GM12878 (cell line): ENCODE measurements at regions not wholly inside any gene's neighbourhood (a gene's known extent, or its start where the extent isn't known, plus 50 kb on each side); places are given as distances from the start of the nearest gene placed in this dataset.

Experiments
- ATAC-seq: fragments of 200-7000 bp; cut with Tn5 transposase; 3 replicates; pipeline ENCODE4 v1.9.1; 2020; ENCODE audit warnings: mild to moderate bottlenecking, moderate library complexity
- BruUV-seq: library from RNA; stranded (reverse); fragments of 400-500 nt; replicated peaks from 2 replicates; lab custom pipeline; 2021; lab: Mats Ljungman, UMichigan
- CTCF ChIA-PET: fragments of 300-600 bp; sonication (Branson Sonifier 250); formaldehyde crosslinking; extraction: SDS; loops from one replicate; lab custom pipeline; 2021; ENCODE audit warnings: inconsistent platforms; lab: Yijun Ruan, JAX
- POLR2A ChIA-PET: fragments of 350-600 bp; formaldehyde crosslinking; extraction: SDS; loops from one replicate; lab custom pipeline; 2021; ENCODE audit warnings: inconsistent platforms; lab: Charles Lee
- RAD21 ChIA-PET: fragments of 300-600 bp; sonication (Branson Sonifier 250); formaldehyde crosslinking; loops from one replicate; lab custom pipeline; 2023; ENCODE audit warnings: antibody characterized with exemption; ENCODE audit not compliant: unreplicated experiment; lab: Charles Lee
- SMC1A ChIA-PET: fragments of 300-600 bp; sonication (Branson Sonifier 250); formaldehyde crosslinking; loops from one replicate; lab custom pipeline; 2023; ENCODE audit not compliant: unreplicated experiment, uncharacterized antibody; lab: Charles Lee
- DNase-seq: peaks from one replicate; pipeline ENCODE4 v3.0.0-alpha.2; 2011; ENCODE audit warnings: low read depth, low spot score
- FAIRE-seq: peaks from 3 replicates; lab custom pipeline; 2011; peaks lifted over from hg19 to GRCh38; lab: Jason Lieb, UNC
- H2AFZ ChIP-seq: 2 replicates; pipeline ENCODE4 v1.6.0; 2011; ENCODE audit warnings: low read depth, low read length, control low read depth; ENCODE audit not compliant: control insufficient read depth
- H3K27ac ChIP-seq: 2 replicates; pipeline ENCODE4 v1.5.1; 2011; ENCODE audit warnings: control low read depth; ENCODE audit not compliant: control insufficient read depth, insufficient read depth
- H3K27me3 ChIP-seq, 2 experiments: replicated peaks in 1 of 2; 2 replicates each; pipeline versions ENCODE4 v1.6.0 to v1.6.1; 2011; ENCODE audit warnings: low read length in 1 of 2; ENCODE audit not compliant: control insufficient read depth in 2 of 2, insufficient read depth in 2 of 2
- H3K36me3 ChIP-seq, 2 experiments: 2 replicates each; pipeline ENCODE4 v1.5.1; 2011; ENCODE audit warnings: low read length in 1 of 2; ENCODE audit not compliant: control insufficient read depth in 2 of 2, insufficient read depth in 2 of 2
- H3K4me1 ChIP-seq: 2 replicates; pipeline ENCODE4 v1.6.1; 2011; ENCODE audit warnings: mild to moderate bottlenecking, low read length, moderate library complexity, mixed read lengths; ENCODE audit not compliant: control insufficient read depth, insufficient read depth
- H3K4me2 ChIP-seq: 2 replicates; pipeline ENCODE4 v1.6.0; 2011; ENCODE audit warnings: control low read depth; ENCODE audit not compliant: control insufficient read depth, insufficient read depth
- H3K4me3 ChIP-seq: fragments of 200-600 bp; sonication (generic); 2 replicates; pipeline ENCODE4 v1.5.1; 2016
- H3K79me2 ChIP-seq: 2 replicates; pipeline ENCODE4 v1.6.0; 2011; ENCODE audit warnings: low read length; ENCODE audit not compliant: control insufficient read depth, insufficient read depth
- H3K9ac ChIP-seq: 2 replicates; pipeline ENCODE4 v1.8.0; 2011; ENCODE audit warnings: low read length, control low read depth, mixed read lengths; ENCODE audit not compliant: control insufficient read depth, insufficient read depth
- H3K9me3 ChIP-seq: replicated peaks from 3 replicates; pipeline ENCODE4 v1.5.1; 2011; ENCODE audit warnings: mild to moderate bottlenecking, low read length; ENCODE audit not compliant: control insufficient read depth, insufficient read depth
- H4K20me1 ChIP-seq: 2 replicates; pipeline ENCODE4 v1.6.0; 2011; ENCODE audit not compliant: control insufficient read depth, insufficient read depth
- EED ChIP-seq: sonication (generic); IDR thresholded peaks from 2 replicates; pipeline ENCODE4 v1.6.1; 2016; ENCODE audit warnings: antibody characterized with exemption, low read depth
- ZNF24 ChIP-seq: fragments of 450-650 bp; IDR thresholded peaks from 2 replicates; pipeline ENCODE4 v1.6.1; 2017; ENCODE audit warnings: antibody characterized with exemption, mild to moderate bottlenecking
- WGBS: methylation state at CpG from one replicate; pipeline ENCODE4 v1.1.6; 2016; ENCODE audit warnings: low lambda C conversion rate; ENCODE audit not compliant: insufficient replicate concordance, insufficient coverage; ENCODE audit errors: missing lambda C conversion rate; 5-methylcytosine and 5-hydroxymethylcytosine counted together
- in situ Hi-C: fragments of 300-500 bp; cut with MboI; formaldehyde crosslinking; loops from 9 replicates; pipeline ENCODE4 v1.14.3; 2018; ENCODE audit warnings: mixed read lengths
- intact Hi-C: fragments of 100-400 bp; cut with micrococcal nuclease; formaldehyde crosslinking; loops from one replicate; pipeline ENCODE4 v1.14.2; 2022; ENCODE audit not compliant: unreplicated experiment
- TF ChIP-seq, protein P1 (sequence below): fragments of 450-650 bp; IDR thresholded peaks from 2 replicates; pipeline ENCODE4 v1.6.1; 2017; ENCODE audit warnings: antibody characterized with exemption, mild to moderate bottlenecking, moderate library complexity

DNA sequence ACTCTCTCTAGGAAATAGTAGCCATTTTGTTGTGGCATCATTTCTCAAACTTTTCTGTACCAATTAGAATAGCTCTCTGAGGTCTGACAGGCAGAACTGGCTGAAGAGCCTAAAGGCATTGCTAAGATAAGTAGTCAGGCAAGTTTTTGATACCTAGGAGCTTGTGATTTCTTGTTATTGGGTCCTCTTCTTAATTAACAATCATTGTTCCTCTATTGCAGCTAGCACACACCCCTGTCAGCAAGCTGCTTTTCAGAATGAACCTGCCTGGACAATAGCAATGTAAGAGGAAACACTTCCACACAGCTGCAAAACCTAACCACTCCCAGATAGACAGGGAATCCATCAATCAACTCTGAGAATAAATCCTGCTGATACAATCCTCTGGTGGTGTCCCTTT, 403.9 kb upstream of the TBL1XR1 start (continued):
- TF ChIP-seq, protein P1, sequence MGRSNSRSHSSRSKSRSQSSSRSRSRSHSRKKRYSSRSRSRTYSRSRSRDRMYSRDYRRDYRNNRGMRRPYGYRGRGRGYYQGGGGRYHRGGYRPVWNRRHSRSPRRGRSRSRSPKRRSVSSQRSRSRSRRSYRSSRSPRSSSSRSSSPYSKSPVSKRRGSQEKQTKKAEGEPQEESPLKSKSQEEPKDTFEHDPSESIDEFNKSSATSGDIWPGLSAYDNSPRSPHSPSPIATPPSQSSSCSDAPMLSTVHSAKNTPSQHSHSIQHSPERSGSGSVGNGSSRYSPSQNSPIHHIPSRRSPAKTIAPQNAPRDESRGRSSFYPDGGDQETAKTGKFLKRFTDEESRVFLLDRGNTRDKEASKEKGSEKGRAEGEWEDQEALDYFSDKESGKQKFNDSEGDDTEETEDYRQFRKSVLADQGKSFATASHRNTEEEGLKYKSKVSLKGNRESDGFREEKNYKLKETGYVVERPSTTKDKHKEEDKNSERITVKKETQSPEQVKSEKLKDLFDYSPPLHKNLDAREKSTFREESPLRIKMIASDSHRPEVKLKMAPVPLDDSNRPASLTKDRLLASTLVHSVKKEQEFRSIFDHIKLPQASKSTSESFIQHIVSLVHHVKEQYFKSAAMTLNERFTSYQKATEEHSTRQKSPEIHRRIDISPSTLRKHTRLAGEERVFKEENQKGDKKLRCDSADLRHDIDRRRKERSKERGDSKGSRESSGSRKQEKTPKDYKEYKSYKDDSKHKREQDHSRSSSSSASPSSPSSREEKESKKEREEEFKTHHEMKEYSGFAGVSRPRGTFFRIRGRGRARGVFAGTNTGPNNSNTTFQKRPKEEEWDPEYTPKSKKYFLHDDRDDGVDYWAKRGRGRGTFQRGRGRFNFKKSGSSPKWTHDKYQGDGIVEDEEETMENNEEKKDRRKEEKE, result no peak
- TF ChIP-seq, all 136 proteins: peak for 0

DNA sequence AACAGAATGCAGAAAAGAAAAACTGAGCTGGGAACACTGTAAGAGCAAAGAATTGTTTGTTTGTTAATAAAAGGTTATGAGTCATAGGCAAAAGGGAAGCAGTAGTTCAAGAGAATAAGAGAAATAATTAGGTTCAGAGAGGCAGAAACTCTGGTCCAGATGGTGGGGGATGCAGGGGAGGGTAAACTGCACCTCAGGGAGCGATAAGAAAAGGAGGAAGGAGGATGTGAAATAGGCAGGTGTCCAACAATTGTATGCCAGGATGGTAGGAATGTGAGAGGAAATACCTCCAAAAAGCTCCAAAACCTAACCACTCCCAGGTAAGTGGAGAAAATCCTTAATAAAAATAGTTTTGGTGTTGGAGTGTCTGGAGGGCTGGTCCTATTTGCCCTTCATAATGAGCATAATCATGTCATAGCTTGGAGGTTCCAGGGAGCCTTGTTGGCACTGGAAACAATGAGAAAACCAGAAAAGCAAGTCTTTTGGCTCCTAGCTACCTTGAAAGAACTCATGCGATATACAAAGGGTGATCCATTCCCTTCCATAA, 405.4 kb upstream of the TBL1XR1 start:
- Histone ChIP-seq H3K9ac (no peak overlapping the region), H3K79me2 (no peaks in the 10 kb centered on the region), H3K4me2 (0 out of 2 replicates have a peak overlapping the region, but pooled peaks have one; percentile 4), H3K9me3 (no peaks in the 10 kb centered on the region; the same call in 2 of the 3 replicates), H2AFZ (no peak overlapping the region), H3K36me3 (no peaks in the 10 kb centered on the region), H3K27ac (no peak overlapping the region), H3K4me1 (peaks cover 18% of the 10 kb centered on the region), H3K27me3 (no peaks in the 10 kb centered on the region), H3K4me3 (no peak overlapping the region), H4K20me1 (no peaks in the 10 kb centered on the region)
- DNase-seq (no peak), FAIRE-seq (no peak), ATAC-seq (no peak; the same call in 2 of the 3 replicates)
- ChIA-PET POLR2A (no interaction called here), SMC1A (interaction anchor here (0.9 kb wide), 1 partner anchor 11 kb away, joined by 3 read pairs; no protein-coding TSS in a partner anchor), CTCF (no interaction called here), RAD21 (no interaction called here)
- in situ Hi-C loops (no loop called here), intact Hi-C loops (no loop called here)
- no peak for TF ChIP-seq ZNF24
- no peak for TF ChIP-seq EED
- no TSS peak for BruUV-seq
- 73% methylated on average over 2 of the region's 2 CpGs for WGBS
